ENCODE measurements at regions not wholly inside any gene's neighbourhood (a gene's known extent, or its start where the extent isn't known, plus 50 kb on each side); places are given as distances from the start of the nearest gene placed in this dataset.

- TF ChIP-seq, protein P1, sequence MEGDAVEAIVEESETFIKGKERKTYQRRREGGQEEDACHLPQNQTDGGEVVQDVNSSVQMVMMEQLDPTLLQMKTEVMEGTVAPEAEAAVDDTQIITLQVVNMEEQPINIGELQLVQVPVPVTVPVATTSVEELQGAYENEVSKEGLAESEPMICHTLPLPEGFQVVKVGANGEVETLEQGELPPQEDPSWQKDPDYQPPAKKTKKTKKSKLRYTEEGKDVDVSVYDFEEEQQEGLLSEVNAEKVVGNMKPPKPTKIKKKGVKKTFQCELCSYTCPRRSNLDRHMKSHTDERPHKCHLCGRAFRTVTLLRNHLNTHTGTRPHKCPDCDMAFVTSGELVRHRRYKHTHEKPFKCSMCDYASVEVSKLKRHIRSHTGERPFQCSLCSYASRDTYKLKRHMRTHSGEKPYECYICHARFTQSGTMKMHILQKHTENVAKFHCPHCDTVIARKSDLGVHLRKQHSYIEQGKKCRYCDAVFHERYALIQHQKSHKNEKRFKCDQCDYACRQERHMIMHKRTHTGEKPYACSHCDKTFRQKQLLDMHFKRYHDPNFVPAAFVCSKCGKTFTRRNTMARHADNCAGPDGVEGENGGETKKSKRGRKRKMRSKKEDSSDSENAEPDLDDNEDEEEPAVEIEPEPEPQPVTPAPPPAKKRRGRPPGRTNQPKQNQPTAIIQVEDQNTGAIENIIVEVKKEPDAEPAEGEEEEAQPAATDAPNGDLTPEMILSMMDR (IDR thresholded peaks at IDR 0.05) = no peak
- no peak for TF ChIP-seq POLR2A (IDR thresholded peaks at IDR 0.05)
These were observed 309.0 kb upstream of the GULP1 start for GRCh38 chr2:187982668-187983067.

All from testis (tissue), 2 donors.